ENCODE measurements at regions not wholly inside any gene's neighbourhood (a gene's known extent, or its start where the extent isn't known, plus 50 kb on each side); places are given as distances from the start of the nearest gene placed in this dataset.

DNA sequence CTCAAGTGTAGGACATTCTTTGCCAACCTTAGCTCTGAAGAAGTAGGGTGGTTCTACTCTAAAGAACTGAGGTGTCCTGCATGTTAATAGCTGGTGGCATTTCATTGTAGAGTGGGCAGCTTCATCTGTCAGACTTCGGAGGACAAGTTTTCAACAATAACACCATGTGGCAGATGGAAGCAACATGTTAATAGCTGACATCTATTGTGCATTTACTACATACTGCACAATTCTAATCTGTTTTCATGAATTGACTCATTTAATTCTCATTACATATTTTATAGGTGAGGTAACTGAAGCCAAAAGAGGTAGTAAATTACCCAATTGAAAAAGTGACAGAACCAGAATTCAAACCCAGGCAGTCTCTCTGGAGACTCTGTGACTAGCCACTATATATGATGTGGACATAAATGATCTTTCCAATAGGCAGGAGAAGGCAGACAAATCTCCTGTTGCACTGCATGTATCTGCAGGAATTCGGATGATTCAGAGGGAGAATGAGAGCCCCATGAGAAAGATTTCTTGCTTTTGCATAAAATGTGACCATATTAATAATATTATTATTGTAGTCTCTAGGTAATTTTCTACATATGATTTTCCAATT is 137.2 kb upstream of the E2F7 start:
- no peak for DNase-seq

DNA sequence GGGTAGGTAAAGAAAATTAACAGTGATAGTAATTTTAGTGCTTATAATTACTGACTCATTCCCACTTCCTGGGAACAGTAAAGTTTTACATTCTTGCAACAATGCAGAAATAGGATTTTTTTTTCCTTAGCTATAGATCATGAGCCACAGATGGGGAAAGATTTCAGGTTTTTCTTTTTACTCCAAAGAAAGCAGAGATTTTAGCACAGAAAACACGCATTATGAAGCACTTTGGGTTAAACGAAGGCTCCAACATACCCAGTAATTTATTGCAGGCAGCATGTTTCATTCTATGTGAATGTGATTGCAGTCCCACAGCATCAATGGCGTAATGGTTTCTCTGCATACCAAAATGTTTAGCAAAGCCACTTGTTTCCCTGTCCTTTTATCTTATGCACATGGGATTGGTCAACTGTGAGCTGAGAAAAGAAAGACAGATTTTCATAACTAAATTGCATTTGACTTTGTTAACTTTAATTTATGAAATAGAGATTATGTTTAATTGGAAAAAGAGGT is 124.6 kb upstream of the E2F7 start:
- no peak for DNase-seq

DNA sequence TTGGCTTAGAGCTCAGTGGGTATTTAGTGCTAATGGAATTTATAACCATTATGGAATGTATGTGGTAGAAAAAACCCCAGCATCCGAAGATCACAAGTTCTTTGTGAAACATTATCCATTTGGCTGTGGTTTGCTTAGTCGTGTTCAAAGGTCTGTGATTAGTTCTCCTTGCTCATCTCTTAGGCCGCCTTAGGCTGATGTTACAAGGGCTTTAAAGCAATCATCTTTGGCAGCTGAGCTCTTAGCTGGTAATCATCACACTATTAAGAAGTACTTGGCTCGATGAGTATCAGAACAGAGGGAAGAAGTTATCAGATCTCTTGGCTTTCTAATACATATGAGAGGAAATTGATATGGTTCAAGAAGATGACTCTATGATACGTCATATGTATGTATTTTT is 124.1 kb upstream of the E2F7 start:
- DNase-seq: no peak

DNA sequence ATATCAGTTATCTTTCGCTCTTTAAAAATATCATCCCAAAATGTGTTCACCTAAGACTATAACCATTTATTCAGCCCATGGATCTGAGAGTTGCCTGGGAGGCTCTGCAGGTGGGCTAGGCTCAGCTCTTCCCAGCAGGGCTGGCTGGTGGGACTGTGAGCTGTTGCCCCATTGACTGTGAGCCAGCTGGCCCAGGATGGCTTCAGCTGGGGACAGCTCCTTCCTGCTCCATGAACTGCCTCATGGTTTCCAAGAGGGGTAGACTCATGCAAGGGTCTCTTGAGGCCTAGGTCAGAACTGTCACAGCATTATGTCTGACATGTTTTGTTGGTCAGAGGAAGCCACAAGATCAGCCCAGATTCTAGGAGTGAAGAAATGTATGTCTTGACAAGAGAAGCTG is 114.1 kb upstream of the E2F7 start:
- no peak for DNase-seq

DNA sequence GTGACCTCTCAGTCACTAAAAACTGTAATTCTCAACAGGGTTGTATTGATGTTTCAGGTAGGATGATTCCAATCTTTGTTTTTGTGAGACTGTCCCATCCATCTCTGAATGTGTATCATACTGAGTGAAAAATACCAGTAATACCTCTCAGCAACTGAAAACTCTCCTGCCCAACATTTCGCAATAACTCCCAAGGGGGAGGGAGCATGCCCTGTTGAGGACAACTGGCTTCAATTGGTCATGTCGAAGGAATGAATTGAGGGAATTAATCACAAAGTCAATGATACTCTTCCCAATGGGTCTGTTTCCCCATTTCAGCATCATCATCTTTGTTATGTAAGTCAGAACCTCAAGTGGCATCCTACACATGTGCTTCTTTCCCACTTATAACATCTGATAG is 102.4 kb upstream of the E2F7 start:
- no peak for DNase-seq

DNA sequence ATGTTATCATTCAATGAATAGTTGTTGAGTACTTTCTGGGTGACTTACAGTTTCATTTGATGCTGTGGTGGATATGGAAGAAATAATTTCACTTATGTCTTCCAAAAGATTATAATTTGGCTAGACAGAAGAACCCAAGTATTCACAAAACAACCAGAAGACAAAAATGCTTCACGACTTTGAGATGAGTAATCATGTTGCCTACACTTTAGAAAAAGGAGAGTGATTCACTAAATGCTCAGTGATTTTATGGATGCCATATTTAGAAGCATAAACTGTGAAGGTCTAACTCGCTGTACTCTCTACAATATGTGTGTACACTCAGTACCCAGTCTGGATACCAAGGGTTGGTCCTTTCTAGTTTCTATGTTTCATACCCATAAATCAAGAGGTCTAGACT is 101.3 kb upstream of the E2F7 start:
- no peak for DNase-seq

DNA sequence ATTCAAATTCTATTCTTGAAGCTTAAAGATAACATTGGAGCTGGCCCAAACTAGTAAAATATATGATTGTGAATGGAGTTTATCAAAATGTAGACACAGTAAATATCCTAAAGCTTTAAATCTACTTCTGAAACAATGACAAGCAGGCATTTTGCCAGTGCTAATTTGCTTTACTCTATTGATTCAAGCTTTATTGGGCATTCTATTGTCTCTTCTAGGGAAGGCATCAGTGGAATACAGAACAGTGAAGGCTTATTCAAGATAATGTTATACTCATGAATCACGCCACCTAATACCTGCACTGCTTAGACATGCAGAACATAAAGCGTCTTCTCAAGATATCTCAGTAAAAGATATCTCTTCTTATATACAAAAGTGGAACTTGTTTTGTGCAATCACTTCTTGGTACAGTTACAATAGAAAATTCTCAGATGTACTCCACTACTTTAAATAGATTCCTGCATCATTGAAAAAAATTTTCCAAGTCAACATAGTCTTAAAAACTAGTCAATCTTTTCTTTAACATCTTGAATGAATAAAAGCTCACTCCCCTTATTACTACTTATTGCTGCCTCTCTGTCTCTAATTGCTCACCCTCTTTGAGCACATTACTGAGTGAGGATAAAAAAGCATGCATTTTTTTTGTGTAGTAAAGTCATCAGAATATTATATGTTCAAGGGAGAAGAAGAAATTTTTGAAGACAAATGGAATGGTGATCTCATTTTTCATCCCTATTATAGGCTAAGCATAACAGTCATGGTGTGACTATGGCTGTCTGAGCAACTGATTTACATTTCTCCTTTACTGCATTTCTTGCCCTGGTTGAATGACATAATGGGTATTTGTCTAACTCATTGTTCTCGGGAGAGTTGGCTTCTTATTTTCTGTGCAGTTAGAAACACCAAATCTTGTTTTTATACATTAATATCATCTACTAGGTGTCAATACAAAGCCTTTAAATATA is 98.0 kb upstream of the E2F7 start:
- DNase-seq: no peak

DNA sequence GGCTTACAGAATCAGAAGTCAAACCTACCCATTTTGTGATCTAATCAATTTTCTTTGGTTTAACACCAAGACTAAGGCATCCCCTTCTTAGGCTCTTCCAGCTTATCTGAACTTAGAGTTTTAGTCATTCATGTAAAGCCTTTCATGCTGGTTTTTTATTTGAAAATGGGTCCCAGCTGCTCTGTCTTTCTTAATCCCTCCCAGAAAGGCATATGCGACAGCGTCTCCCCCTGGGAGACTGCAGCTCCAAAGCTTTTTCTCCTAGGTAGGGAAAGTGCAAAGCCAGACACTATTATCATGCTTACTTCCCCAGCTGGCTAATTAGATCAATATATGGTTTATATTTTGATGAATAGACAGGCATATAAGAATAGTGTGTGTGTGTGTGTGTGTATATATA is 96.6 kb upstream of the E2F7 start:
- no peak for DNase-seq

DNA sequence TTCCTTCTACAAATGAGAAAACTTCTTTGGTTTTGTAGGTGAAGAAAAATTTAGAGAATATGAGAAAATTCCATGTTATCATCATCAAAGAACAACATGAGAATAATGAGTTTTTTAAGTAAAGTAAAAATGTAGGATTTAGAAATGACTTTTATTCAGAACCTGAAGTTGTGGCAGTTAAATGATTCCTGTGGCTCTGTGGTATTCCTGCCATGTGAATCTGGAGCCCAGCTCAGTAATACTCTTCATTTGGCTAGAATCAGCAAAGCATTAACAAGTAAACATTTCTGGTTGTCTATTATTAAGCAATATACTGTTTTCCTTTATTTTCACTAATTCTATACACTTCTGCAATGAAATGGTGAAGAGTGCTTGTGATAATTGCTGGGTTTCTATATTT is 95.6 kb upstream of the E2F7 start:
- no peak for DNase-seq

DNA sequence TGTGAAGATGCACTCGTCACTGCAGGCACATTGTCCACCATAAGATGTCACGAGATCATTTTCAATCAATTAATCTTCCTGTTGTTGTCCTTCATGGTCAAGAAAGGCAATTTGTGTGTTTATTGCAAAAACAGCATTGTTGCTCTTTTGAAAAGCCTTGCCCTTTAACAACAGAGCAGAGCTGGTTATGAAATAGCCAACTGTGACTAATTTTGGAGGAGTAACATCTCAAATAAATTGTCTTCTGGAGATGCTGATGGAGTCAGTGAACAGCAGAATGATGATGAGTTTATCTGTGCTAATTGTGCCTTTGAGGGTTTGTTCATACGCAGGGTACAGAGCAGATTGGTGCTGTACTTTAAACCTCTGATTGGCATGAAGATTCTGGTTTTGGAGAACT is 88.3 kb upstream of the E2F7 start:
- no peak for DNase-seq

DNA sequence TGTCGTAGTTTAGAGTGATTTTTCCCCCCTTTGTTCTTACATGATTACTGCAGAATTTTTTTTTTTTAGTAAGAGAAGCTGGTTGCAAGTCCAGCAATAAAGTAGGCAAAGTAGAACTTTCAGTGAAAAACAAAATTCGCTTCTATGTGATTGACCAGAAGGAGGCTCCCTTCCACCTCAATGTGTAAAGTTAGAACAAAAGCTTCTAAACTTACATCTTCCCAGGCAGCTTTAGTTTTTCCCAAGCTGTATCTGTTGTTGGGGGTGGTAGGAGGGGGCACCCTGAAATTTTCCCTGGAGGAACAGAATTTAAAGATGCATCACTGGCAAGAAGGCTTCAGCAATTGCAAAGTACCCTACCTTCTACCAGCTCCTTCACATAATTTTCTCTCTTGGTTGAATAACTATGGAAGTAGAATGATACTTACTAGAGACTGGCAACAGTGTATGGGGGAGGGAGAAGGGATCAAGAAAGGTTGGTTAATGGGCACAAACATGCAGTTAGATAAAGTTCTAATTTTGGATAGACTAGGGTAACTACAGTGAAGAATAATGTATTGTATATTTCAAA is 87.3 kb upstream of the E2F7 start:
- DNase-seq: no peak

DNA sequence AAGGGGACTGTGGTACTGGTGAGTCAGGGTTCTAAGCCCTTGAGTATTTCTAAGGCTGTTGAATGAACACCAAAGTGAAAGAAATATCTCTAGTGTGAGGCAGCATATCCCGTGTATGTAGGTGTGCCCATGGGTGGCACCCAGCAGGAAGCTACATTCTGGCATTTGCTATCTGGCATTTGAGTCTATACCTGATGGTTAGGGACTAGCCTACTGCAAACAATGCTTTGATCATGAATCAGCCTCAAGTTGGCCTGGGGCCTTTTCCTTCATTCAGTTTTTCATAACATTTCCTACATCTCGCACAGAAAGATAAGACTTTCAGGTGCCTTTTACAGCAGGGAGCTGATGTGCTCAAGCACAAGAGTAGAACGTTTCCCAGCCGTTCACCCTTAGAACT is 85.7 kb upstream of the E2F7 start:
- DNase-seq: no peak

DNA sequence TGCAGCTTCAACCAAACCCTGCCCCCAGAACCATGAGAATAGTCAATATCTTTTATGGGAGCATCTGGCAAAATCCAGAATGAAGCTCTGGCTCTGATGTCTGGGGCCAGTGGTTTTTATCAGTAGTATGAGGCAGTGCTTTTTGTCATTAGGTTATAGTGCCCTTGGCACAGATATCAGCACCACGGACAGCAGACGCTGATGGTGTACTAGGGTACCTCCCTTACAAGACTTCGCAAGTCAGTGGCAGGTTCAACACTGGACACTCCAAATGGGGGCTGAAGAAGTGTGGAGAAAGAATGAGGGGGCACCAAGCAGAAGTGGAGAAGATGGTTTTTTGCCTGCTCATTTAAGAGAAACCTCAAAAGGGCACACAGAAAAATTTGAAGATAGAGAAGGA is 68.2 kb upstream of the E2F7 start:
- DNase-seq: peak in 1 of 5 experiments; percentile 28

DNA sequence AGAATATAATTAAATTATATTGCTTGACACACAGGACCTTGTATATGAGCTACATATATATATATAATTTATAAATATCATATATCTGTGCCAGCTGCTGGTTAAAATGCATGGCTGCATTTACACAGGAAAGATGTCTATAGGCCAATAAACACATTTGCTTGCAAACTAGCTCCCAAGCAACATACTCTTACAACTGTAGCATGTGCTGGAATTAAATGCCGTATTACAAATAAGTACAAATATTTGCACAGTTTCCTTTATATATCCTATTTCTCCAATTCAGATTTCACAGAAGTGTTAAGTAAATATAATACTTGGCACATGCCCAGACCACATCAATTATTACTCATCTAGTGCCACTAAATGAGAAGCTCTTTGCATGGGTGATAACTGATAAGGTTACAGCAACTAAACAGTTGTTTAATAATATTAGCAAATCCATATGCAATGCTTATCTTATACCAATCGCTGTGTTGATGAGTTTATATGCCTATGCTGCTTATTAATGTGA is 66.7 kb upstream of the E2F7 start:
- DNase-seq: no peak

DNA sequence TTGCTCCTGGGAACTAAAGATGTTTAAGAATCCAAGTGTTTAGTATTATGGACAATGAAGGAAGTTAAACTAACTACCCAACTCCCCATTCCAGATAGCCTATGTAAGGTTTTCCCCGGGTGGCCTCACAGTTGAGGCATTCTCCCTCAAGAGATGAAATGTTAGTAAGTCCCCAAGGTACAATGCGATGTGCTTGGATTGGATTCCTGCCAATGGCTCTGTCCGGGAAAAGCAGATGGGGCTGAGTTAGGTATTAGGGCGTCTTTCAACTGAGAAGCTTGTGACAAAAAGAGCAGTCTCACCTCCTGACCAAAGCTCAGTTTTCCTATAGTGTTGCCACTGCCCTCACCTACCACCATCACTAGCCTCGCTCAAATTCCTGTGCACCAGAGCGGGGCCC is 64.8 kb upstream of the E2F7 start:
- DNase-seq: no peak

DNA sequence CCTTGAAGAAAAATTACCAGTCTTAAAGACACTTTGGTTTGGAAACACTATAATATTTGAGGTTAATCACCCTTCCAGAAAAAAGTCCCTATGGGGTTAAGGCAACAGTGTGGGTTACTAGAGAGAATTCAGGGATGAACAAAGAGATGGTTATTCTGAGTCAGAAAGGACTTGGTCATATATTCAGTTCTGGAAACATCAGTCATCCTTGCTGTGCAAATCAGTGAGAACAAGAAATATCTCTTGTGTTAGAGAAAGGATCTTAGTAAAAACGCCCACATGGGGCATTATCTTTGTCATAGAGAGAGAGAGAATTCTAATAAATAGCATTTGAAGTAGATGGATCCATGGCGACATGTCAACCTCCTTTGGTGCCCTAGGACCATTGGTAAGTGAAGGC is 59.4 kb upstream of the E2F7 start:
- no peak for DNase-seq

DNA sequence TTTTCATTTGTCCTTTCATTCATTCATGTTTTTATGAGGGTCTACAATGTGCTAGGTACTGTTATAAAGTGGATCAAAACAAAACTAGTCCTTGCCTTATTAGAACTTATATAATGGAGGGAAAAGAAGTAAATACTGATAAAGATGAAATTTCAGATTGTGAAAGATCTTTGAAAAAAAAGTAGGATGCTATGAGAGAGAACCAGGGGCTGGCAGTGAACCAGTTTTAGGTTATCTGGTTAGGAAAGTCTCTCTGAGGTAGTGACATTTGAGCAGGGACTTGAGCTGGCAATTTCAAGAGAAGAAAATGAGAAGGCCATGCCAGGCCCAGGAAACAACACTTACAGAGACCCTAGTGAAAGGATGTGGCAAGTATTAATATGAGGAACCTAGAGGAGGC is 57.3 kb upstream of the E2F7 start:
- DNase-seq: no peak

DNA sequence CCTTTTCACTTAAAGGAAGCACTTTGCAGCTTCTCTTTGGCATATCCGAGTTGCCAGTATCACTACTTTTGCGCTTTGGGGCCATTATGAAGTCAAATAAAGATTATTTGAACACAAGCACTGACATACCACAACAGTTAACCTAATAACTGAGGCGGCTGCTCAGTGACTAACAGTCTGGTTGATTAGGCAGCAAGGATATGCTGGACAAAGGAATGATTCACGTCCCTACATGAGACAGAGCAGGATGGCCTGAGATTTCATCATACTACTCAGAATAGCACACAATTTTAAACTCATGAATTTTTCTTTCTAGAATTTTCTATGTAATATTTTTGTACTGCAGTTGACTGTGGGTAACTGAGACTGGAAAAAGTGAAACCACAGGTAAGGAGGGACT is 56.9 kb upstream of the E2F7 start:
- no peak for DNase-seq

DNA sequence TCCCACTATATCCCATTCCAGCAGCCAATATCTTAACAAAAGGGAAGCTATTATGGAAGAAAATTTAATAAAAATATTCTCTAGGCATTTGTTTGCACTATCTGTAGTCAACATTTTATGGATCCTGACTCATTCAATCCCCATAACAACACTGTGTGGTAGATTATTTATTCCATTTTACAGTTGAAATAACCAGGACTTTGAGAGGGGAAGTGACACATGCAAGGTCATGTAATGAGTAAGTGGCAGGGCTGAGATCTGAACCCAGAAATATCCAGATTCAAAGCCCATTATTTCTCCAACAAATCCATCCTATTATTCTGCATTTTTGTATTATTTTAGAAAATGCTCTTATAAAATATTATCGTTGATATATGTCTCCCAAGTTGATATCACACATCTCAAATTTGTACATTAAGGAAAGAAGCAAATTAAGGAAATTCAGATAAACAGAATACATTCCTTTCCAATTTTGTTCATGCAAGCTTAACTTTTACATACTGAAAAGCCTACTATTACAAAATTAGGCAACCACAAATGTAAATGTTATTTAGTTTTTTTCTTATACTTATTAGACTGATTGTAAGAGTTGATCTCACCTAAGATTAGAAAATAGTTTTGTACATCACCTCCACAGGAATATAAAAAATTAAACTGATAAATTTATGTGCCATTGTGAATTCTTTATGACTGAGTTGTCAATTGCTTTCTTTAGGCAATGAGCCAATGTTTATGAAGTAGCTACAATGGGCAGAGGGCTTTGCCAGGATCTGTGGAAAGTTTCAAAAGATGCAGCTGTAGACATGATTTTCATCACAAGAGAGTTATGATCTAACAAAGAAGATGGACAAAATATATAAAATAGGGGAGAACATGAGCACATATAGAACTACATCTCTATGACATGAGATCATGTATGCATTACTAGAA is 55.1 kb upstream of the E2F7 start:
- no peak for DNase-seq

DNA sequence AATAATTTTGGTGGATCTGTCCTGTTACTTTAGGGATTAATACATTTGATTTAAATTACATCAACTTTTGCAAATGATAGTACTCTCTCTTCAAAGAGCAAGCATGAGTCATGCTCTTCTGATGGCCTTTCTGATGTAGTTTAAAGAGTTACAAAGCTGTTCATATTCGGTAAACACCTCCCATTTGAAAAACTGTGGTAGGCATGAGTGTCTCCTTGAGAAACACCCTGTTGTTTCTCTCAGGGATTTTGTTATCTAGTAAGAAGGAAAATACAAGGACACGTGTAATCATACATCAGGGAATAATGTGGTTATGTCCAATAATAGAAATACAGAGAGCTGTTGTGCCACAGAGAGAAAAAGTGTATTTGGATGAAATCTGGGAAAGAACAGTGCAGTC is 53.3 kb upstream of the E2F7 start:
- DNase-seq: no peak

DNA sequence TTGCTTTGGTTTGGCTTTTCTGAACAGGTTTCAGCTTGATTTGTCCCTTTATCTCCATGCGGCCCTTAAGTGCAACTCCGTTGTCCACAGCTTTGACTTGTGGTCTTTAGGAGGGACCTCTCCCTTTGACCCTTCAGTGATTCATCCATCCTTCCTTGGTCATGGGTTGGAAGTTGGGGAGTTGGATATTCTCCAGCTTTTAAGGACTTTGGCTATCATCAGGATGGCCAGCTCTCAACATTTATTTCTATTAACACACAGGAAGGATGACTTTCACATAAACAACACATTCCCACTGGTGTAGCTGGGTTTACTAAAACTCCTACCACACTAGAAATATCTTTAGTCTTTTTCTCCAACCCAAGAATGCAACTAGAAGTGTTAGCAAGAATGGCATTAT is 50.9 kb upstream of the E2F7 start:
- no peak for DNase-seq

DNA sequence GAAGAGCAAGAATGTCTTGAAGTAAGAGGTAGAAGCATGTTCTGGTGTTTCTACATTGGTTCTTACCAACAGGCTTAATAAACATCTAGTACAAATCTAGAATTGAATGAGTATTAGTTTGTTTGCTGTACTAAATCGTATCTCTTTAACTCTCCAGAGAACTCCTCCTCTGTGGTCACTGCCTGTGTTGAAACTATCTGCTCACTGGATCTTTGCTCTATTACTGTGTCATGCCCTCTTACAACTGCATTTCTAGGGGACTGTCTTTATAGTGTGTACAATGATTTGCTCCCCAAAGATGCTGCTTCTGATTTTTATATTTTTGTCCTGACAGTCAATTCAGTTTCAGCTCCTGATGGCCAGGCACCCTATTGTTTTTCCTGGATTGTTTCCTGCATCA is 50.1 kb upstream of the E2F7 start:
- DNase-seq: no peak
